Pancreas (tissue), 10 donors: ENCODE measurements at regions not wholly inside any gene's neighbourhood (a gene's known extent, or its start where the extent isn't known, plus 50 kb on each side); places are given as distances from the start of the nearest gene placed in this dataset.

Source experiments
- ATAC-seq, 4 donors: fragments of 200-7000 bp; cut with Tn5 transposase; one replicate each; pipeline versions ENCODE4 v1.8.0 to v1.9.1; 2020; ENCODE audit warnings: mild to moderate bottlenecking in 4 of 4, moderate library complexity in 4 of 4
- DNase-seq, 6 donors: peaks; one replicate each; pipeline ENCODE4 v3.0.0-alpha.2; 2020
- FAIRE-seq: peaks from 2 replicates; lab custom pipeline; 2012; peaks lifted over from hg19 to GRCh38; lab: Jason Lieb, UNC
- H3K27ac ChIP-seq, 4 donors: fragments of 200-600 bp; sonication (generic); 1 replicate in 3 of 4; 2 replicates in 1 of 4; pipeline versions ENCODE4 v1.5.0 to v1.8.0; 2020
- H3K27me3 ChIP-seq, 4 donors: fragments of 200-600 bp; one replicate each; pipeline ENCODE4 v1.8.0; 2021
- H3K36me3 ChIP-seq, 3 donors: fragments of 200-600 bp; sonication (generic) in 1 of 3; one replicate each; pipeline versions ENCODE4 v1.5.0 to v1.8.0; 2020 to 2021
- H3K4me1 ChIP-seq, 3 donors: fragments of 200-600 bp; one replicate each; pipeline ENCODE4 v1.8.0; 2021
- H3K4me3 ChIP-seq, 4 donors: fragments of 200-600 bp; sonication (generic) in 2 of 4; one replicate each; pipeline versions ENCODE4 v1.5.0 to v1.8.0; 2020 to 2021
- H3K9me3 ChIP-seq, 4 donors: fragments of 200-600 bp; one replicate each; pipeline ENCODE4 v1.8.0; 2021
- WGBS, 2 donors: extraction: QIAGEN DNeasy Blood & Tissue Kit; methylation state at CpG; one replicate each; pipeline ENCODE4 v1.1.7; 2013; 5-methylcytosine and 5-hydroxymethylcytosine counted together
- intact Hi-C, 3 donors: fragments of 100-400 bp; cut with DNase I; formaldehyde crosslinking; loops; one replicate each; pipeline versions ENCODE4 v1.11.1 to v1.14.2; 2022
- TF ChIP-seq, protein P1 (sequence below), 4 donors: fragments of 200-600 bp; sonication (generic) in 3 of 4; IDR thresholded peaks; one replicate each; pipeline versions ENCODE4 v1.5.0 to v1.8.0; 2021; ENCODE audit warnings: antibody characterized with exemption in 4 of 4
- donor health status: healthy with polysubstance abuse.
- donor health status: DM: no; HTN: no; CAD: no; lungs with moderate emphysema.
- donor health status: DM: no; HTN: no; CAD: no.
- donor health status: control.
- donor health status: control.
- donor health status: Bipolar disorder and iron deficiency.
- donor health status: DM: yes; HTN: yes; CAD: no.
- donor health status: DM: no; HTN: no; CAD: no.
- donor health status: DM: no; HTN: no; CAD: no.
- donor health status: DM: yes; HTN: yes; CAD: no.

DNA sequence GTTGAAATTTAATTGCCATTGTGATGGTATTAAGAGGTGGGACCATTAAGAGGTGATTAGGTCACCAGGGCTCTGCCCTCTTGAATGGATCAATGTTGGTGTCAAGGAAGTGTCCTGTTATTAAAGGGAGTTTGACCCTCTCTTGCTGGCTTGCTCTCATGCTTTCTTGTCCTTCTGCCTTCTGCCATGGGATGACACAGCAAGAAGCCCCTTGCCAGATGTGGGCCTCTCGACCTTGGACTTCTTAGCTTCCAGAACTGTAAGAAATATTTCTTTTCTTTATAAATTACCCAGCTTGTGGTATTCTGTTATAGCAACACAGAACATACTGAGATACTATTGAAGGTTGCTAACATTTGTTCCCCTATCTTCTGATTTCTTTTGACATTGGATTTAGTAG lies 157.0 kb downstream of the MDFIC start:
- H3K27me3 ChIP-seq, result no peaks in the 10 kb centered on the region
- no peaks in the 10 kb centered on the region for H3K4me1 ChIP-seq
- no peak for FAIRE-seq
- TF ChIP-seq, protein P1, sequence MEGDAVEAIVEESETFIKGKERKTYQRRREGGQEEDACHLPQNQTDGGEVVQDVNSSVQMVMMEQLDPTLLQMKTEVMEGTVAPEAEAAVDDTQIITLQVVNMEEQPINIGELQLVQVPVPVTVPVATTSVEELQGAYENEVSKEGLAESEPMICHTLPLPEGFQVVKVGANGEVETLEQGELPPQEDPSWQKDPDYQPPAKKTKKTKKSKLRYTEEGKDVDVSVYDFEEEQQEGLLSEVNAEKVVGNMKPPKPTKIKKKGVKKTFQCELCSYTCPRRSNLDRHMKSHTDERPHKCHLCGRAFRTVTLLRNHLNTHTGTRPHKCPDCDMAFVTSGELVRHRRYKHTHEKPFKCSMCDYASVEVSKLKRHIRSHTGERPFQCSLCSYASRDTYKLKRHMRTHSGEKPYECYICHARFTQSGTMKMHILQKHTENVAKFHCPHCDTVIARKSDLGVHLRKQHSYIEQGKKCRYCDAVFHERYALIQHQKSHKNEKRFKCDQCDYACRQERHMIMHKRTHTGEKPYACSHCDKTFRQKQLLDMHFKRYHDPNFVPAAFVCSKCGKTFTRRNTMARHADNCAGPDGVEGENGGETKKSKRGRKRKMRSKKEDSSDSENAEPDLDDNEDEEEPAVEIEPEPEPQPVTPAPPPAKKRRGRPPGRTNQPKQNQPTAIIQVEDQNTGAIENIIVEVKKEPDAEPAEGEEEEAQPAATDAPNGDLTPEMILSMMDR (IDR thresholded peaks at IDR 0.05), result no peak
- no peak overlapping the region for H3K4me3 ChIP-seq
- 82 to 90% methylated on average over 1 of the region's 1 CpG for WGBS, 2 donors
- no peak overlapping the region for H3K27ac ChIP-seq
- no peak for DNase-seq
- no peak for ATAC-seq
- intact Hi-C loops, result no loop called here
- H3K36me3 ChIP-seq, result no peaks in the 10 kb centered on the region
- H3K9me3 ChIP-seq, result no peaks in the 10 kb centered on the region

DNA sequence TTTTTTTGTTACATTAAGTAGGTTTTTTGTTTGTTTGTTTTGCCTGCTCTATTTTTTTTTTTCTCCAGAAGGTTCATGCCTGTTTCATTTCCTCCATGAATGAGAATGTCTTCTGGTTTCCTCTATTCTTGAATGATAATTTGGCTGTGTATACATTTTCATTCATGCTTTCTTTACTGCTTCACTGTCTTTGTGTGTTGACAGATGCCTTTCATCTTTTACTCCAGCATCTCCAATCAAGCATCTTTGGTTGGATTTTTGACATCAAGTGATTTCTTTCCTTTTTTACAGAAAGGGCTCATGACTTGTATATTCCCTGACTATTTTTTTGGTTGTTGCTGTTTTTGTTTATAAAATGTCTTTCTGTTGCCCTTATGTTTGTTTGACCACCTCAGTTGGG lies 156.5 kb downstream of the MDFIC start:
- Histone ChIP-seq H3K4me3 (no peak overlapping the region), H3K27me3 (no peaks in the 10 kb centered on the region), H3K27ac (no peak overlapping the region), H3K4me1 (no peaks in the 10 kb centered on the region), H3K9me3 (no peaks in the 10 kb centered on the region), H3K36me3 (no peaks in the 10 kb centered on the region)
- intact Hi-C loops, result no loop called here
- ATAC-seq (no peak), FAIRE-seq (no peak), DNase-seq (no peak)
- TF ChIP-seq, protein P1 (IDR thresholded peaks at IDR 0.05), result no peak

DNA sequence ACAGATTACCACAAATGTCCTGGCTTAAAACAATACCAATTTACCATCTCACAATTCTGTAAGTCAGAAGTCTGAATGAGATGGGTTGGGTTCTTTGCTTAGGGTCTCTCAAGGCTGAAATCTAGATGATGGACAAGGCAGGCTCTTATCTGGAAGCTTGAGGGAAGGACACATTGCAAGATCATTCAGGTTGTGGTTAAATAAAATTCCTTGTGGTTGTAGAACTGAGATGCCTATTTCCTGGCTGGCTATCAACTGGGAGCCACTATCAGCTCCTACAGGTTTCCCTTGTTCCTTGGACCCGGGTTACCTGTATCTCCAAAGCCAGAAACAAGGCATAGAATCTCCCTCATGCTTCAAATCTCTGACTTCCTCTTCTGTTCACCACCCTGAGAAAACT lies 148.4 kb downstream of the MDFIC start:
- FAIRE-seq, result no peak
- WGBS, 2 donors, result 70 to 74% methylated on average over 1 of the region's 1 CpG
- no peaks in the 10 kb centered on the region for H3K36me3 ChIP-seq
- no peak for DNase-seq
- H3K4me3 ChIP-seq, result no peak overlapping the region
- intact Hi-C loops, result no loop called here
- peaks cover 0 to 3% (median 0%) of the 10 kb centered on the region in 3 donors for H3K4me1 ChIP-seq
- no peaks in the 10 kb centered on the region for H3K27me3 ChIP-seq
- no peak for ATAC-seq
- TF ChIP-seq, protein P1 (IDR thresholded peaks at IDR 0.05), result no peak
- no peak overlapping the region for H3K27ac ChIP-seq
- no peaks in the 10 kb centered on the region for H3K9me3 ChIP-seq
